ENCODE measurements at regions not wholly inside any gene's neighbourhood (a gene's known extent, or its start where the extent isn't known, plus 50 kb on each side); places are given as distances from the start of the nearest gene placed in this dataset.
"Not testable (repeated sequence)": the region's sequence is repeated elsewhere in the genome, so short reads cannot be mapped to it uniquely, and the experiment has no call there.

DNA sequence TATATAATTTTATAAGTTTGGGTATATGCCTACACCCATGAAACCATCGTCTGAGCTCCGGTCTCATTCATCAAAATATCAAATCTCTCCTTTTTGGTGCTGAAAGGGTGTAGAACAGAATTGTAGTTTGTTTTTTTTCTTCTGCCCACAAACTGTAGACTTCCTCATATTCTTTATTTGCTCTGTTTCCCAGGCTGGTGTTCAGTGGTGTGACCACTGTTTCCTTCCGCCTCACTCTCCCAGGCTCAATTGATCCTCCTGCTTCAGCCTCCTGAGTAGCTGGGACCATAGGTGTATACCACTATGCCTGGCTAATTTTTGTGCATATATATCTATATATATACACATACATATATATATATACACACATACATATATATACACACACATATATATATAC lies 139.6 kb upstream of the HCRTR2 start:
- DNase-seq (no peak), ATAC-seq (no peak)
- no peak overlapping the region for H3K4me3 Mint-ChIP-seq
- no peak overlapping the region for H3K27ac Mint-ChIP-seq
- peaks cover 18 to 33% of the 10 kb centered on the region in 2 donors for H3K9me3 Mint-ChIP-seq
- H3K4me1 Mint-ChIP-seq, result no peaks in the 10 kb centered on the region
- H3K27me3 Mint-ChIP-seq, result no peaks in the 10 kb centered on the region

DNA sequence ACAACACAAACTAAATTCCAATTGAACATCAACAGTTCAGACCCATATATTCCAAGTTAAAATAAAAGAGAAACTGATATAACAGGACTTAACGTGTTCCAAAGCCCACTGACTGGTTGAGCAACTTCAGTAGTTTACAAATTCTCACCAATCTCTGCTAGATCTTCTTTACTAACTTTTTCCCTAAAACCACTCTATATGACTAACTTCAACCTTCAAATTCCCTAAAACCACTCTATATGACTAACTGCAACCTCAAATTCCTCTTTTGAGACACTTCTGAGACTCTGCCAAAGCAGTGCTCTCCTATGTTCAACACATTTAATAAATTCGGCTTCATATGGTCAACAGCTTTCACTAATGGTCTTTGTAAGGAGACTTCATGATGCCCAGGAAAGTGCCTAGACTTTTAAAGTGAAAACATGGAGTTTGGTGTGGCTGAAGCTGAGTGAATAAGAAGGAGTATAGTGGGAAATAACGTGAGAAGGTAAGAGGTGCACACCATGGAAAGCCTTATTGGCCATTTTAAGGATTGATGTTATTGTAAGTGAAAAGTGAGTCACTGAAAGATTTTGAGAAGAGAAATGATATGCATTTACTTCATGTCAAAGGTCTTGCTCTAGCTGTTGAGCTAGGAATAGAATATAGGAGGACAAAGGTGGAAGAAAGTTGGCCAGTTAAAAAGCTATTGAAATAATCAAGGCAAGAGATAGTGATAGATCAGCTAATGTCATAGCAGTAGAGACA lies 134.0 kb upstream of the HCRTR2 start:
- H3K4me1 Mint-ChIP-seq, result no peaks in the 10 kb centered on the region
- no peaks in the 10 kb centered on the region for H3K27me3 Mint-ChIP-seq
- no peak for DNase-seq

DNA sequence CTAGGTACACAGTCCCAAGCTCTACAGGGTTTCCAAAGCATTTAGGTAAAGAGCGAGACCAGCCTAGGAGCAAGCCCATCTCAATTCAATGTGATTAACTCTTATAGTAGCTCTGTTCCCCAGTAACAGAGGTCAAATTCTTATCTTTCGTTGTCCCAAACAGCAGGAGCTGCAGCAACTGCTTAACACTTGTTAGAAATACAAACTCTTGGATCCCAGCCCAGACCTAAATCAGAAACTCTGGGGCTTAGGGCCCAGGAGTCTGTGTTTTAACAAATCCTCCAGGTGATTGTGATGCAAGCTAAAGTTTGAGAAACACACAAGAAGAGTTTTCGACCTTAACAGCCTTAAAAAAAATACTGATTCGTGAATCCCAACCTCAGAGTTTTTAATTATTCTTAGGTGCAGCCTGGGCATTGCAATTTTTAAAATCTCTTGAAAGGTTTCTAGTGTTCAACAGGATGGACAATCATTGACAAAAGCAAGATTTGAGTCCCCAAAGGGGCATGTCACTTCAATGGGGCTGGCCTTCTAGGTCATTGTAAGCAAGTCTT lies 127.4 kb upstream of the HCRTR2 start:
- H3K27me3 Mint-ChIP-seq, result no peaks in the 10 kb centered on the region
- peaks cover 4 to 23% of the 10 kb centered on the region in 2 donors for H3K9me3 Mint-ChIP-seq
- no peak overlapping the region for H3K4me3 Mint-ChIP-seq
- DNase-seq (no peak), ATAC-seq (no peak)
- H3K4me1 Mint-ChIP-seq, result no peaks in the 10 kb centered on the region
- H3K27ac Mint-ChIP-seq, result no peak overlapping the region

More for the DNA sequence above, 134.0 kb upstream of the HCRTR2 start:
- Mint-ChIP-seq H3K27ac (no peak overlapping the region), H3K9me3 (peaks cover 14 to 17% of the 10 kb centered on the region in 2 donors), H3K4me3 (no peak overlapping the region)
- ATAC-seq, result no peak

DNA sequence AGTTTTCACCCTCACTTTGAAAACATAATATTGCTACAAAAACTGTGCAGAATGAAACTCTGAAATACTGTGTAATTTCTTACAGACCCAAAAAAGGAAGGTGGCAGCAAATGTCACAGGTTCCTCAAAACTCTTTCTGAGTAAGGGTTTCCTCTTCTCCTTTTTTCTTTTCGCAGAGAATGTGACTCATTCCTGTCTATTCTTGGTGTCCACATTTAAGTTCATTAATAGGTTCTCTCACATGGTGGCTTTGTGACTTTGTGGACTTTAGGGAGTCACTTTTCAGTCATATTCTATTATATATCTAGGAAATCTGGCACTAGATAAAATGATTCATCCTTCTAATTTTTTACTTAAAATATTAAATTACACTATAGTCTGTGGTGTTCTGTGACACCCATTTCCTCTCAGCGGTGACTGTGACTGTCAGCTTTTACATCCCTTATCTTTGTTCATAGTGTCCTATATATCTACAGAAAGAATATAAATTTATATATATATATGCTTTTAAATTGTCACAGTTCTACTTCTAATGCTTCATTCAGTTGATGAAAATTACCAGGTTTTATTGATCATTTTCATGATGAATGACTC lies 126.8 kb upstream of the HCRTR2 start:
- Mint-ChIP-seq H3K4me3 (no peak overlapping the region), H3K4me1 (no peaks in the 10 kb centered on the region), H3K27ac (no peak overlapping the region), H3K9me3 (peaks cover 4 to 23% of the 10 kb centered on the region in 2 donors), H3K27me3 (no peaks in the 10 kb centered on the region)
- no peak for DNase-seq
- ATAC-seq, result no peak

DNA sequence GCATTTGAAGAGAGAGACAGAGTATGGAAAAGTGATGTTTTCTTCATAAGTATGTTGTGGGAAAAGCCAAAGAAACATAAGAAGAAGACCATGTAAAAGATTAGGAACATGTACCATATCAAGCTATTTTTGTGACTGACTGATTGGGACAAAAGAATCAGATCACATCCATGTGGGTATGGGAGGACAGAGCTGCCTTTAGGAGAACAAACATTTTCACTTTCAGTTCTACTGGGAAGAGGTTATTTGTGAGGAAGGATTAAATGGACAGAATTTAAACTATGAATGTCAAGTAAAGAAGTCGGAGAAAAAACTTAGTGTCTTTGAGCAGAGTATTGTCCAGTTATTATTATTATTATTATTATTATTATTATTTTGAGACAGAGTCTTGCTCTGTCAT lies 124.4 kb upstream of the HCRTR2 start:
- Mint-ChIP-seq H3K4me3 (no peak overlapping the region), H3K9me3 (peaks cover 4 to 12% of the 10 kb centered on the region in 2 donors), H3K27ac (no peak overlapping the region), H3K27me3 (no peaks in the 10 kb centered on the region), H3K4me1 (no peaks in the 10 kb centered on the region)
- ATAC-seq (no peak), DNase-seq (no peak)

DNA sequence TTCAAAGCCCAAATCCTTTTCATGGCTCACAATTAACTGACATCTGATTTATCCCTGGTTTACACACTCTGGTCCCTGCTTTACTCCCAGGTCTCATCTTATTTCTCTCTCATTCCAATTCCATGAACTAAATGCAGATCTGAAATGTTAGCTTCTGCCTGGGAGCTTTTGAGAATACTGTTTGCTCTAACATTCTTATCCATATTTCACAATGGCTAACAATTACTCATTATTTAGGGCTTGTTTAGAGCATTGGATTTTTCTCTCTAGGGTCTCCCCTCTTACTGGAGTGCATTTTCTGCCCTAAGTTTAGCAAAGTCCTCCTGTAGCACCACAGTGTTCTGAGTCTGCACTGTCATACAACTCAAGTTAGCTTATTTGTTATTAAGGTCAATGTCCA lies 121.5 kb upstream of the HCRTR2 start:
- no peaks in the 10 kb centered on the region for H3K27me3 Mint-ChIP-seq
- no peak overlapping the region for H3K4me3 Mint-ChIP-seq
- ATAC-seq, result no peak
- DNase-seq, result no peak
- peaks cover 8 to 25% of the 10 kb centered on the region in 2 donors for H3K9me3 Mint-ChIP-seq
- H3K4me1 Mint-ChIP-seq, result no peaks in the 10 kb centered on the region
- no peak overlapping the region for H3K27ac Mint-ChIP-seq

DNA sequence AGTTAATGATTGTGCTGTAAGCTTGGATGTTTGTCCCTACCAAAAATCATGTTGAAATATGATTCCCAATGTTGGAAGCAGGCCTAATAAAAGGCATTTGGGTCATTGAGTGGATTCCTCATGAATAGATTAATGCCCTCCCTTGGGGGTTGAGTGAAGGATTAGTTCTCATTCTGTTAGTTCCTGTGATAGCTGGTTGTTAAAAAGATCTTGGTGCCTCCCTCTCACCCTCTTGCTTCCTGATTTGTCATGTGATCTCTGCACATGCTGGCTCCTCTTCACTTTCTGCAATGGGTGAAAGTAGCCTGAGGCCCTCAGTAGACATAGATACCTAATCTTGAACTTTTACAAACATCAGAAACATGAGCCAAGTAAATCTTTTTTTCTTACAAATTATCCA lies 115.6 kb upstream of the HCRTR2 start:
- Mint-ChIP-seq H3K9me3 (peaks cover 8 to 36% of the 10 kb centered on the region in 2 donors), H3K27ac (no peak overlapping the region), H3K4me1 (no peaks in the 10 kb centered on the region), H3K27me3 (no peaks in the 10 kb centered on the region), H3K4me3 (no peak overlapping the region)
- no peak for DNase-seq
- ATAC-seq, result no peak

DNA sequence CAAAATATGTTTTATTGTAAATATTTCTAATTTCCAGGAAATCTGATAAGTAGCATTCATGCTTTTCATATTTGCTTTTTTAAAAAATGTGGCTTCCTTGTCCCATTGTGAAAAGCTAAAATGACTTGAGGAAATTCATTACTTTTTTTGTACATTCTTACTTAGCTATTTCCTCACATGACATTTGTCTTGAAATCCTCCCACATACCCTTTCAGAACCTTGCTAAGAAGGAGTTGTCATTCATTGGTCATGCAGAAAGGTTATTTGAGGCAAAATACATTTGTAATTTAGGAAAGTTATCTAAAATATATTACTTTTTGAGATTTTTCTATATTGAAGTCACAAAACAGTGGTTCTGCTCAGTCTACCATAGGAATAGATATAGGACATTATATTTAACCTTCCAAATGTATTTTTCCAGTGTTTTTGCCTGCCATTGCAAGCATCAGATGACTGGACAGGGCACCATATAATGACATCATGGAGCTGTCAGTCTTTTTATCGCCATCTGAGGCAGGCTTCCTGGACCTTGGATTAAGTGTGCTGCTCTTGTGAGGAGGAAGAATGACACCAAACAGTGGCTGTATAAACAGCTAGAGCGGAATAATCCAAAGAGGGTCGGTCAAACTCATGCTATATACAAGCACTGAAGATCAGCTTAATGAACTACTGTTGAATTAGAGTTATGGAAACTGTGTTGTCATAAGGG lies 109.4 kb upstream of the HCRTR2 start:
- H3K4me1 Mint-ChIP-seq, result no peaks in the 10 kb centered on the region
- no peak for DNase-seq
- no peak overlapping the region for H3K4me3 Mint-ChIP-seq
- no peak for ATAC-seq
- H3K27me3 Mint-ChIP-seq, result no peaks in the 10 kb centered on the region
- H3K27ac Mint-ChIP-seq, result no peak overlapping the region
- H3K9me3 Mint-ChIP-seq, result peaks cover 12 to 15% of the 10 kb centered on the region in 2 donors

DNA sequence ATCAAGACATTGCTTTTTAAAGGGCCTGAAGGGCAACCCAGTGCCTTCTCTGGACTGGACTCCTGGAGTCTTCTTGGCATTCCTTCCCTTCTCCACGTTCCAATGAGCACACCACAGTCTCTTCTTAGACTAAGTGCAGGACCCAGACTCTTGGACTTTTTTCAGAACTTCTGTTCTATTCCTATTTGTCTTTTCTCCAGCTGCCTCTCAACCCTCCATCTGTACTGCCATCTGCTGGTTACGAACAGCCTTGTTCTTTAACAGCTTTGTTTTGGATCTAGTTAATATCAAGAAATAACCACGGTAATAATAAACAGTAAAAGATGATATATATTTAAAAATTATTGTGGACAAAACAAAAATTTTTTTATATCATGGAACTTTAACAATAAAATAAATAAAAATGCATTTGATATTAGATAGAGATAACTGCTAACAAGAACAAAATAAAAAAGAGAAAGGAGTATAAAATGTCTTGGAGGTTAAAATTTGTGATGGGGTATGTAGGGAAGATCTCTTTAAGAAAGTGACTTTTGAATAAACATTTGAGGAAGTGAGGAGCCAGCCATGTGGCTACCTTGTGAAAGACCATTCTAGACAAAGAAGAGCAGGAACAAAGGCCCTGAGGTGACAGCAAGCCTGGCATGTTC lies 105.1 kb upstream of the HCRTR2 start:
- Mint-ChIP-seq H3K27ac (no peak overlapping the region), H3K4me3 (no peak overlapping the region), H3K9me3 (peaks cover 8 to 17% of the 10 kb centered on the region in 2 donors), H3K4me1 (no peaks in the 10 kb centered on the region), H3K27me3 (no peaks in the 10 kb centered on the region)
- no peak for DNase-seq
- no peak for ATAC-seq

DNA sequence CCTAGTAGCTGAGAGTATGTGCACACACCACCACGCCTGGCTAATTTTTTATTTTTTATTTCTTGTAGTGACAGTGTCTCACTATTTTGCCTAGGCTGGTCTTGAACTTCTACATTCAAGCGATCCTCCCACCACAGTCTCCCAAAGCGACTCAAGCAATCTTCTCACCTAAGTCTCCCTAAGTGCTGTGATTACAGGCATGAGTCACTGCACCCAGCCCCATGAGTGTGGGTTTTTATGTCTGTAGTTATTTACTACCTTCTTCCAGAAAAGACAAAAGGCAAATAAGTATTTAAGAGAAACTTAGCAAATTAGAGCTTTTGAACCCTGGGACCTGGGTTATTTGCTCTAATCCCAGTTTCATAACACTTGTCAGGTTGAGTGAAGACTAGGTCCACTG lies 92.3 kb upstream of the HCRTR2 start:
- H3K4me1 Mint-ChIP-seq, result no peaks in the 10 kb centered on the region
- no peaks in the 10 kb centered on the region for H3K27me3 Mint-ChIP-seq
- H3K9me3 Mint-ChIP-seq, result peaks cover 23 to 27% of the 10 kb centered on the region in 2 donors
- DNase-seq (no peak), ATAC-seq (no peak)
- no peak overlapping the region for H3K27ac Mint-ChIP-seq
- H3K4me3 Mint-ChIP-seq, result no peak overlapping the region

DNA sequence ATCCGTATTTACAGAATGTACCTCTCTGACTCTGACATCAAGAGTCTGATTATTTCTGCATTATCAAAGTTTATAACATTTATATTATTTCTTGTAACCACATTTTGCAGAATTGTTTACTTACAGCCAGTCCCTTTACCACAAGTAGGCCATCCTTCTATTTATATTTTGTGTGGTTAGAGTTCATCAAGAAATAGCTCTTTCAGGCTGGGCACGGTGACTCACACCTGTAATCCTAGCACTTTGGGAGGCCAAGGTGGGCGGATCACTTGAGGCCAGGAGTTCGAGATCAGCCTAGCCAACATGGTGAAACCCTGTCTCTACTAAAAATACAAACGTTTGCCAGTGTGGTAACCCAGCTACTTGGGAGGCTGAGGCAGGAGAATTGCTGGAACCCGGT lies 86.3 kb upstream of the HCRTR2 start:
- H3K9me3 Mint-ChIP-seq, result peaks cover 34 to 39% of the 10 kb centered on the region in 2 donors
- not testable (repeated sequence) for H3K27ac Mint-ChIP-seq, H3K4me1 Mint-ChIP-seq, H3K4me3 Mint-ChIP-seq, ATAC-seq, H3K27me3 Mint-ChIP-seq, DNase-seq

DNA sequence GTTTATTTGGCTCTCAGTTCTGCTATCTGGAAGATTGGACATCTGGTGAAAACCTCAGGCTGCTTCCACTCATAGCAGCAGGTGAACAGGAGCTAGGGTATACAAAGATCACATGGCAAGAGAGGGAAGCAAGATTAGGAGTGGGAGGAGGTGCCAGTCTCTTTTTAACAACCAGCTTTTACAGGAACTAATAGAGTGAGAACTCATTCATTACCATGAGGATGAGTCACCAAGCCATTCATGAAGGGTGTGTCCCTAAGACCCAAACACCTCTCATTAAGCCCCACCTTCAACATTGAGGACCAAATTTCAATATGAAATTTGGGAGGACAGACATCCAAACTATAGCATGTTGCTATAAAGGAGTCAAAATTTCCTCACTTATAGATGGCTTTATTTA lies 85.4 kb upstream of the HCRTR2 start:
- no peak for DNase-seq
- H3K4me3 Mint-ChIP-seq, result no peak overlapping the region
- no peak for ATAC-seq
- peaks cover 37 to 39% of the 10 kb centered on the region in 2 donors for H3K9me3 Mint-ChIP-seq
- H3K27me3 Mint-ChIP-seq, result no peaks in the 10 kb centered on the region
- no peak overlapping the region for H3K27ac Mint-ChIP-seq
- H3K4me1 Mint-ChIP-seq, result no peaks in the 10 kb centered on the region

DNA sequence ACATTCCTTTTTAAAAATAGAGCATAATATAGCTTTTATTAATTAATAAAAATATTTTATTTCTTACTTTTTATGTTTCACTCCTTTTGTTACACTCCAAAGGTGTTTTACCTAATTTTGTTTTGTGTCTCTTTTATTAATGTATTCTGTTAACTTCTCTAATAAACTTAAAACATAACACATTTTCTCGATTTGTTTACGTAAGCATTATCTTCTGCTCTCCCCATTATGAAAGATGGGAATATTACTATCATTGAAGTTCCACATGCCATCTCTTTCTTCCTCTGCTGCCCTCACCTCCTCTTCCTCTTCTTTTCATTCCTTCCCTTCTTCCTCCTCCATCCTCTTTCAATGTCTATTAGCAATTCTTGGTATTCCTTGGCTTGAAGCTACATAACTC lies 85.0 kb upstream of the HCRTR2 start:
- no peaks in the 10 kb centered on the region for H3K27me3 Mint-ChIP-seq
- H3K27ac Mint-ChIP-seq, result no peak overlapping the region
- ATAC-seq (no peak), DNase-seq (no peak)
- no peak overlapping the region for H3K4me3 Mint-ChIP-seq
- H3K4me1 Mint-ChIP-seq, result no peaks in the 10 kb centered on the region
- peaks cover 37 to 39% of the 10 kb centered on the region in 2 donors for H3K9me3 Mint-ChIP-seq

DNA sequence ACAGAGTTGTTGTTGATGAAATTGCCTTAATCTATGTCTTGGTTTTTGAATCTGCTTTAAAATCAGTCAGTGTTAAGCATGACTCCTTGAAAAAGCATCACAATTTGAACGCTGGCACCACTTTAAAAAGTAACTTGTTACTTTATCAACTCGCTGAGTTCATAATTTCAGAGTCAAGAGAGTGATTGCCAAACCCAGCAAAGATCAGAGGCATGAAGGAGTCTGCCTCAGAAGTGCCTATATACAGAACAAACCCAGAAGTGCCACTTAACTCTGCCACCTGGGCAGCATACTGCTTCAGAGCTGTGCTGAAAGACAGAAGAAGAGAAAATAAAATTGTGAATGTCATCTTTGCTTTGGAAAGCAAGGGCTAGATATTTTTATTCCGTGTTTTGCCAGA lies 73.6 kb upstream of the HCRTR2 start:
- H3K4me1 Mint-ChIP-seq, result no peaks in the 10 kb centered on the region
- no peak overlapping the region for H3K27ac Mint-ChIP-seq
- no peak for DNase-seq
- no peaks in the 10 kb centered on the region for H3K27me3 Mint-ChIP-seq
- H3K9me3 Mint-ChIP-seq, result peaks cover 8 to 22% of the 10 kb centered on the region in 2 donors
- no peak for ATAC-seq
- no peak overlapping the region for H3K4me3 Mint-ChIP-seq

DNA sequence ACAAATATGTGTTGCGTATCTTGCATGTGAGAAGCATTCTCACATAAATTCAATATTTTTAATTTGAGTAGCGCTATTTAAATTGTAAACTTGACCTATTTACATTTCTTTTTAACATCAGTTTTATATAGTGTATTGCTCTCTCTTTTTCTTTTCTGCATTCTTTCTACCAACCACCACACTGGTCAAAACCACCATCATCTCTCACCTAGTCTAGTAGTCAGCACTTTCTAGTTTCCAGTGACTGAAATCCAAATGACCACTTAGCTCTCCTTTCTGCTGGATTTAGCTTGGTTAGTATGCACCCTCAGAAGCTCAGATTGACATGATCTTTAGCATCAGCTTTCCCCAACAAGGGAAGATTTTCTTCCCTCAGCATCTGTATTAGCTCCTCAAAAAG lies 73.2 kb upstream of the HCRTR2 start:
- H3K4me1 Mint-ChIP-seq, result no peaks in the 10 kb centered on the region
- H3K9me3 Mint-ChIP-seq, result peaks cover 8 to 21% of the 10 kb centered on the region in 2 donors
- no peaks in the 10 kb centered on the region for H3K27me3 Mint-ChIP-seq
- no peak overlapping the region for H3K27ac Mint-ChIP-seq
- H3K4me3 Mint-ChIP-seq, result no peak overlapping the region
- DNase-seq (no peak), ATAC-seq (no peak)
